ENCODE measurements at regions not wholly inside any gene's neighbourhood (a gene's known extent, or its start where the extent isn't known, plus 50 kb on each side); places are given as distances from the start of the nearest gene placed in this dataset.
A peak's percentile ranks its signal among the peaks of the same experiment; 100 is the strongest.

DNA sequence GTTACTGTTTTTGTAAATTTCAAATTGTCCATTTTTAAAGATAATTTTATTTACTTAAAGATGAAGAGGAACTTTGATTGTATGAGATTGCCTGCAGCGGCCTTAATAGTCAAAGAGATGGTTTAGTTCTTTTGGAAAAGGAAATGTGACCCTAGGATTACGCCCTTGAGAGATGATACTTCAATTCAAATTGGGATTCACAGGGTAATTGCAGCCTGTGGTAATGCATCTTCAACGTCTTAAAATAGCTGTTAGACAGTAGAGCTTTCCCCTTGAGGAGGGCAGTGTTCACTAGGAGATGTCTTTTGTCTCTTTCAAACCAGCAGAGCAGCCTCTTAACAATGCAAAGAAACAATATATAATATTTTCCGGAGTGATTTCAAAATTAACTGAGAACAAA lies 127.1 kb downstream of the TAF11L14 start:
- no peak for DNase-seq (ENCODE audit: low spot score)

DNA sequence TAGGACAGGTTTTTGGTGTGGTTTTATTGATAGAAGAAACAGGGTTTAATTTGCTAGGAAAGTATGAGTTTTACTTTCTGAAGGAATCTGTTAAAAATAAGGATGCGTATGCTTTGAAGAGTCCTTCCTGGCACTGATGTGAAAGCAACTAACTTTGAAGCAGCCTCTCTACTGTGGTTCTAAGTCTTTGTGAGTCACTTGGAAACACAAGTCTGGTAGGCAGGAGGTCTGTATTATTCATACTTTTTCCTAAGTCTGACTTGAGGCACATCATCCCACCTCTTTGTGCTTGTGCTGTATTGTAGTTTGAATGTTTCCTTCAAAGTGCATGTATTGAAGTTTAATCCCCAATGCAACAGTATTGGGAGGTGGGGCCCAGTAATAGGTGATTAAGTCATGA lies 129.0 kb downstream of the TAF11L14 start:
- no peak for DNase-seq (ENCODE audit: low spot score)

DNA sequence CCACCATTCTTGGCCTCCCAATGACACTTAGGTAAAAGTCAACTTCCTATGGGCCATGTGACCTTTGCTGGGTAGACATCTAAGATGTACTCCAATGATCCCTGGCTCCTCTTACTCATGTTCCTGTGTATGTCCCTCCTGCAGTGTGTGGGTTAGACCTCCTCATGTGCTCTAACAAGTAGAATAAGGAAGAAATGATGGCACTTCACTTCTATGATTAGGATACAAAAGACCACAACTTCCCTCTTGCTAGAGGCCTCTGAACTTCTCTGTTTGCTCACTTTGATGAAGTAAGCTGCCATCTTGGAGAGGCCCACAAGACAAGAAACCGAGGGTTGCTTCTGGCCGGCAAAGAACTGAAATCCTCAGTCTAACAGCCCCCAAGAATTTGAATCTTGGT lies 131.8 kb downstream of the TAF11L14 start:
- DNase-seq (ENCODE audit: low spot score): no peak

- no peak for DNase-seq (ENCODE audit: low spot score)
These were observed 135.0 kb downstream of the TAF11L14 start for GRCh38 chr5:17769277-17769676.

DNA sequence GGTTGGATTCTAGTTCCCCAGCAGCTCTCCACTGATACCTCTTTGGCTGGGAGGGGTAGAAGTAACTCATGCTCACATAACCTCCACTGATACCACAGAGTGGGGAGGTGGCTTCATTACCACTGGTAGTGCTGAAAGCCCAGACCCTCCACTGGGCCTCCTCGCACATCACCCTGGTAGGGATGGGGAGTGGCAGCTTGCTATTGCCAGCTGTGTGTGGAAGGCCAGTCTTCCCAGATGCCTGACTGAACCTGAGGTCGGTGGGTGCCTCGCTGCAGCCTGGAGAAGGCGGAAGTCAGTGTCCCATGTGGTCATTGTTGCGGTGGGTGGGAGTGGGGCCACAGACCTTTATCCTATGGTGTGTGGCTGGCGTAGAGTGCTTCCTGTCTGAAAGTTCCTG lies 138.0 kb downstream of the TAF11L14 start:
- no peak for DNase-seq (ENCODE audit: low spot score)

DNA sequence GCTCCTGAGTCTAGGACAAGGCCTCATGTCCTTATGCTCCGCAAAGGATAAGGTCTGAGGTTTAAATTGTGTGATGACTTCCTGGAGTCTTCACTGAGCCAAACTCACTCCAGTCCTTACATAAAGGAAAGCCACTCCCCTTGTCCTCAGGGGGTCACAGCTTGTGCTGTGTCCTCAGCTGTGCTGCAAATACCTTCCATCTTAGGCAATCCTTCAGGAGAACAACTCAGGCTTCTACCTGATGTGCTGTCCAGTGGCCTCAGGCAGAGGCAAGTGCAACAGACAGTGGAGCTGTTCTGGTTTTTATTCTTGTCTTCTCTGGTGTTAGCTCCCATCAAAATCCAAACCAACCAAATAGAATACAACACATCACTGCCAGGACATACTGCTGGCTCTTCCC lies 151.5 kb downstream of the TAF11L14 start:
- DNase-seq (ENCODE audit: low spot score): no peak

DNA sequence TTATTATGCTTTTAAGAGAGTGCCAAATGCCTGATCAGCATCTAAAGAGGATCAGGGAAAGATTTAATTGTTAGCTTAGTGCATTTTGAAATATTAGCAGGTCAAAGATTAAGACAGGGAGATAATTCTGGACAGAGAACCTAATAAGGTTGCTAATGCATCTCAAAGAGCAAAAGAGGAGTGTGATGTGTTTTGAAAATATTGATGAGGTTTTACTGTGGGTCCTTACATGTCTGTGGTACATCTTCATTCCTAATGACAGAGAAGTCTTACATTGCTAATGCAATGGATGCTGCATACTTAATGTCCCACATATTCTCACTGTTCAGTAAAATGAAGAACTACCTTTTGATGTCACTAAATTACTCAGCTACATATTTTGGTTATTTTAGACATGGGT lies 154.1 kb downstream of the TAF11L14 start:
- no peak for DNase-seq (ENCODE audit: low spot score)

DNA sequence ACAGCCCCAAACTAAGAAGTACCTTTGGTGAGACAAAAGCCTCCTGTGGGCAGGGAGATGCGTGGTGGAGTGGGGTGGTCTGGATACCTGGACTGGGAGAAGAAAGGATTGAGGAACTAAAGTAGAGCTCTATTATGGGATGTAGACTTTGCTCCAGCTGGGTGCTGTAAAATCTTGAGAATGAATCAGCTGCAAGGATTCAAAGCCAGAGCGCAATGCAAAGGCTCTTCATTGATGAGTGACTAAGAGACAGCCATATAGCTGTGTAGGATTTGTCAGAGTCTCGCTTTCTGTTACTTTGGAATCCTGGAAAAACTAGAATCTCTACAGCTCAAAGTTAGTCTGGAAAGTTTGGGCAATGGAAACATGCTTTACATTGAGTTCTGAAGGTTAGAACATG lies 159.9 kb downstream of the TAF11L14 start:
- no peak for DNase-seq (ENCODE audit: low spot score)

GRCh38 chr5:17794815-17795214 lies 160.6 kb downstream of the TAF11L14 start:
- no peak for DNase-seq (ENCODE audit: low spot score)

GRCh38 chr5:17796142-17796541 lies 161.9 kb downstream of the TAF11L14 start:
- no peak for DNase-seq (ENCODE audit: low spot score)

- DNase-seq (ENCODE audit: low spot score): no peak
These were observed 162.6 kb downstream of the TAF11L14 start for GRCh38 chr5:17796757-17797396.

GRCh38 chr5:17799521-17799920 lies 165.3 kb downstream of the TAF11L14 start:
- DNase-seq (ENCODE audit: low spot score): no peak

DNA sequence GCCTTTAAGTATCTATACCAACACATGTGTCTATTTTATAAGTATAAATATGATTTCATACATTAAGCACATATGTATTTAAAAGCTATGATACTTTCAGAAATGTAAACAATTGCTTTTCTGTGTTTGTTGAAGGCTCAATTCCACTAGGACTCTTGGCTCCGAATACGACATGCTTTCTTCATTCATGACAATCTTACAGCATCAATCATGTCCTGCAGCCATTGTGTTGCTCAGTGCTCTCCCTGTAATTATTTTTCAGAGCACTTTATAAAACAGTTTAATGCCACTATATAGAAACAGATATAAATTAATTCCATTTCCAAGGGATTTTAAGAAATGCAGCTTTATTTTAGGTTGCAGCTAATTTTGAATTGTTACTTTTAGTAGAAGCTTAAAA lies 167.3 kb downstream of the TAF11L14 start:
- no peak for DNase-seq (ENCODE audit: low spot score)

- DNase-seq (ENCODE audit: low spot score): peak; percentile 13
These were observed 168.0 kb downstream of the TAF11L14 start for GRCh38 chr5:17802256-17802655.

- no peak for DNase-seq (ENCODE audit: low spot score)
These were observed 169.7 kb downstream of the TAF11L14 start for GRCh38 chr5:17803971-17804370.

- DNase-seq (ENCODE audit: low spot score): no peak
These were observed 171.1 kb downstream of the TAF11L14 start for GRCh38 chr5:17805227-17805825.

- no peak for DNase-seq (ENCODE audit: low spot score)
These were observed 172.7 kb downstream of the TAF11L14 start for GRCh38 chr5:17806818-17807468.

- peak; percentile 32 for DNase-seq (ENCODE audit: low spot score)
These were observed 174.3 kb downstream of the TAF11L14 start for GRCh38 chr5:17808566-17808965.

GRCh38 chr5:17810734-17811133 lies 176.5 kb downstream of the TAF11L14 start:
- DNase-seq (ENCODE audit: low spot score): no peak

DNA sequence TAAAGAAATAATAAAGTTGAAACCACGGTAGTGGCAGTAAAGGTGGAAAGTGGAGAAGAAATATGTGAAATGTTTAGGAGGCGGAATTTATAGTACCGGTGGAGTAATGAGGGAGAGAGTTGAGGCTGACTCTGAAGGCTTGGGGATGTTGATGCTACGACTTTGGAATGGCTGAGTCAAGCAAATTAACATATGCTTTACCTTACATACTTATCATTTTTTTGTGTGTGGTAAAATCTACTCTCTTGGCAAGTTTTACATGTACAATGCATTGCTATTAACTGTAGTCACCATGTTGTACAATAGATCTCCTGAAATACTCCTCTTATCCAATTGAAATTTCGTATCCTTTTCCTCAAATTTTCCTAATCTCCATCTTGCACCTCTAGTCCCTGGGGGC lies 179.0 kb downstream of the TAF11L14 start:
- no peak for DNase-seq (ENCODE audit: low spot score)

DNA sequence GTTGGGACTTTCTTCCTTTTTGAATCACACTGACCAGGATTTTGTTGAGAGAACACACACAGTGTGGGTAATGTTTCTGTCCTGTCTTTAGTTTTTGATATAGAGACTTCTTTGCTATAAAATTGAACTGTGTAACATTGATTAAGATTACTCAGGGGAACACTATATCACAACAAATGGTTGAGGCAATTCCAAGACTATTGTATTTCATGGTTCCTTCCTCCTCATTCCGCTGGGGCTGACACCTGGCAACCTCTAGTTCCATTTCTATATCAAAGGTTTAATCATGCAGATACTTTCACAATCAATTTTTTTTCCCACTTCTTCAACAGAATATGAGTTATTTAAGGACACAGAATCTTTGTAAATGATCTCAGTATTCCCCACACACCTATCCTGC lies 182.2 kb downstream of the TAF11L14 start:
- no peak for DNase-seq (ENCODE audit: low spot score)

DNA sequence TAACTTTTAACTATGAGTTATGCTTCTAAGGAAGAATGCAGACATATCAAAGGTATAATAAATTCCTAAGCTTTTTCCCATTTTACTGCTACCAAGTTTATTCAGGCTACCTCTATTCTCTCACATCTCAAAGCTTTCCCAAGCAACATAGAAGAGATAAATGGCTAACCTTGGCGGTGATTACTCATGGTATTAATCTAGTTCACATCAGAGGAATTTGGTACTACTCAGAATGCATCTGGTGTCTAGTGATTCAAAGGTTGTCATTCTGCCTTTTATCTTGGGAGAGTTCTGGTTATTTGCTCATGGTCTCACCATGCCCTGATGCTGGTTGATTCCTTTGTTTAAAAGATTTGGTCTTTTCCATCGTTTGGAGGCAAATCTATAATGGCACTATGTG lies 182.7 kb downstream of the TAF11L14 start:
- no peak for DNase-seq (ENCODE audit: low spot score)

DNA sequence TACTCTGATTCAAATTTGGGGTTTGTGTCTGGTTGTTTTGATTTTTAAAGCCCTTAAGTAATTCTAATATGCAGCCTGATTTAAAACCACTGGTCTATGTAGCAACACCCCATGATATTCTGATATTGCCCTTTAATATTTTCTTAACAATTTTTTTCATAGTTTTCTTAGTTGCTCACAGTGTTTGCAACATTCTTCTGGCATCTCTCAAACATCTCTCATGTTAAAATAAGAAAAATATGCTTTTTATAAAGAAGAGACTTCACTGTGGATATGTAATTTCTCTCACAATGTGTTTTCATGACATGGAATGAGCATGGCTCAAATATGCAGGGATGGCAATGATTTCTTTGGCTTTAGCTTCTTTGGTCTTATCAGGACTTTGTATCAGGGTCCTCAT lies 183.7 kb downstream of the TAF11L14 start:
- no peak for DNase-seq (ENCODE audit: low spot score)

DNA sequence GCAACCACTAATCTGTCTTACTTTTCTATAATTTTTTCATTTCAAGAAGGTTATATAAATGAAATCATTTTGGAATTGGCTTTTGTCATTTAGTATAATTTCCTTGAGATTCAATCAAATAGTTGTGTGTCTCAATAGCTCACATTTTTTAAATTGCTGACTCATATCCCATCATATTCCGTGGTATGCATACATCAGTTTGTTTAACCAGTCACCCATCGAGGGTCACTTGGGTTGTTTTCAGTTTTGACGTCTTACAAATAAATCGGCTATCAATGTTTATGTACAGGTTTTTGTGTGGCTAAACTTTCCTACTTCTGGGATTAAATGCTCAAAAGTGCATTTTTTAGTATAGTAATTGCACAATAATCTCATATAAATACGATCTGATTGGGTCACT lies 185.5 kb downstream of the TAF11L14 start:
- no peak for DNase-seq (ENCODE audit: low spot score)
